Mesenchymal stem cell (in vitro differentiated cells and primary cell): ENCODE measurements at regions not wholly inside any gene's neighbourhood (a gene's known extent, or its start where the extent isn't known, plus 50 kb on each side); places are given as distances from the start of the nearest gene placed in this dataset.
"Not testable (repeated sequence)": the region's sequence is repeated elsewhere in the genome, so short reads cannot be mapped to it uniquely, and the experiment has no call there.

Experiments
- DNase-seq: peaks from one replicate; pipeline ENCODE4 v3.0.0-alpha.2; 2013
- H2AFZ ChIP-seq: one replicate; pipeline ENCODE4 v1.6.1; 2013; ENCODE audit warnings: low read depth, mild to moderate bottlenecking, control low read depth, inconsistent platforms, low read length, moderate library complexity
- H2AK5ac ChIP-seq: 2 replicates; pipeline ENCODE4 v1.6.1; 2013; ENCODE audit warnings: low read length, moderate library complexity, mild to moderate bottlenecking, inconsistent platforms; ENCODE audit not compliant: severe bottlenecking
- H2BK120ac ChIP-seq: one replicate; pipeline ENCODE4 v1.6.1; 2013; ENCODE audit warnings: low read depth, mild to moderate bottlenecking, inconsistent platforms, low read length, moderate library complexity
- H2BK12ac ChIP-seq, 2 experiments: one replicate each; pipeline ENCODE4 v1.6.1; 2013; ENCODE audit warnings: inconsistent platforms in 2 of 2, low read length in 2 of 2, mild to moderate bottlenecking in 2 of 2, moderate library complexity in 2 of 2, control low read depth in 1 of 2
- H2BK15ac ChIP-seq: one replicate; pipeline ENCODE4 v1.6.1; 2013; ENCODE audit warnings: mild to moderate bottlenecking, low read depth, inconsistent platforms; ENCODE audit not compliant: poor library complexity, severe bottlenecking
- H2BK5ac ChIP-seq: 2 replicates; pipeline ENCODE4 v1.6.1; 2013; ENCODE audit warnings: low read depth, mild to moderate bottlenecking, low read length, control low read depth, inconsistent platforms; ENCODE audit not compliant: poor library complexity, severe bottlenecking
- H3K14ac ChIP-seq, 2 experiments: one replicate each; pipeline ENCODE4 v1.6.1; 2013; ENCODE audit warnings: inconsistent platforms in 2 of 2, low read length in 2 of 2, control low read depth in 1 of 2, mild to moderate bottlenecking in 1 of 2, moderate library complexity in 1 of 2
- H3K18ac ChIP-seq, 2 experiments: one replicate each; pipeline ENCODE4 v1.6.1; 2013; ENCODE audit warnings: inconsistent platforms in 2 of 2, low read length in 2 of 2, control low read depth in 1 of 2, low read depth in 1 of 2, mild to moderate bottlenecking in 1 of 2
- H3K23ac ChIP-seq, 2 experiments: one replicate each; pipeline ENCODE4 v1.6.1; 2013; ENCODE audit warnings: inconsistent platforms in 2 of 2, low read length in 2 of 2, mild to moderate bottlenecking in 2 of 2, moderate library complexity in 2 of 2, control low read depth in 1 of 2
- H3K27ac ChIP-seq: 2 replicates; pipeline ENCODE4 v1.5.1; 2013; ENCODE audit warnings: mild to moderate bottlenecking, moderate library complexity, low read length, control low read depth, inconsistent platforms; ENCODE audit not compliant: poor library complexity, severe bottlenecking
- H3K27me3 ChIP-seq, 2 experiments: 2 replicates each; pipeline versions ENCODE4 v1.6.1 to v1.7.0; 2013; ENCODE audit warnings: low read length in 2 of 2, mild to moderate bottlenecking in 2 of 2, moderate library complexity in 2 of 2, control low read depth in 1 of 2, inconsistent platforms in 1 of 2; ENCODE audit not compliant: control insufficient read depth in 1 of 2, insufficient read depth in 1 of 2
- H3K36me3 ChIP-seq, 2 experiments: 2 replicates each; pipeline versions ENCODE4 v1.6.1 to v1.7.0; 2013; ENCODE audit warnings: low read length in 2 of 2, control low read depth in 1 of 2, inconsistent platforms in 1 of 2, low read depth in 1 of 2, mild to moderate bottlenecking in 1 of 2; ENCODE audit not compliant: insufficient read depth in 2 of 2, control insufficient read depth in 1 of 2
- H3K4ac ChIP-seq, 2 experiments: one replicate each; pipeline ENCODE4 v1.6.1; 2013; ENCODE audit warnings: inconsistent platforms in 2 of 2, low read length in 2 of 2, mild to moderate bottlenecking in 2 of 2, moderate library complexity in 2 of 2, control low read depth in 1 of 2, low read depth in 1 of 2
- H3K4me1 ChIP-seq: 2 replicates; pipeline ENCODE4 v1.6.1; 2013; ENCODE audit warnings: low read depth, low read length, control low read depth; ENCODE audit not compliant: control insufficient read depth, insufficient read depth
- H3K4me2 ChIP-seq: 2 replicates; pipeline ENCODE4 v1.6.1; 2013; ENCODE audit warnings: low read length, mild to moderate bottlenecking, inconsistent platforms; ENCODE audit not compliant: poor library complexity, severe bottlenecking
- H3K4me3 ChIP-seq, 2 experiments: 2 replicates each; pipeline versions ENCODE4 v1.5.1 to v1.7.0; 2013; ENCODE audit warnings: low read length in 2 of 2, mild to moderate bottlenecking in 2 of 2, control low read depth in 1 of 2, low read depth in 1 of 2; ENCODE audit not compliant: insufficient read depth in 1 of 2
- H3K79me1 ChIP-seq: replicated peaks from 2 replicates; pipeline ENCODE4 v1.6.1; 2013; ENCODE audit warnings: mild to moderate bottlenecking, control low read depth, low read length, inconsistent platforms; ENCODE audit not compliant: poor library complexity, severe bottlenecking
- H3K9ac ChIP-seq: 2 replicates; pipeline ENCODE4 v1.7.0; 2013; ENCODE audit warnings: mild to moderate bottlenecking, low read length, moderate library complexity
- H3K9me3 ChIP-seq: 2 replicates; pipeline ENCODE4 v1.7.0; 2013; ENCODE audit warnings: mild to moderate bottlenecking, low read length; ENCODE audit not compliant: control insufficient read depth
- H4K8ac ChIP-seq: one replicate; pipeline ENCODE4 v1.6.1; 2013; ENCODE audit warnings: inconsistent platforms, mild to moderate bottlenecking, low read length, moderate library complexity
- H4K91ac ChIP-seq: one replicate; pipeline ENCODE4 v1.6.1; 2013; ENCODE audit warnings: mild to moderate bottlenecking, low read length, inconsistent platforms
- WGBS: methylation state at CpG from one replicate; pipeline ENCODE4 v1.1.7; 2013; ENCODE audit warnings: mixed read lengths; 5-methylcytosine and 5-hydroxymethylcytosine counted together

- no peak overlapping the region for H3K4ac ChIP-seq
- no peak overlapping the region for H4K91ac ChIP-seq
- no peak overlapping the region for H3K4me2 ChIP-seq
- H4K8ac ChIP-seq: no peak overlapping the region
- no peak overlapping the region for H3K27ac ChIP-seq
- peak; percentile 36 for DNase-seq
- H3K4me3 ChIP-seq: no peak overlapping the region
- no peaks in the 10 kb centered on the region for H3K4me1 ChIP-seq
- no peak overlapping the region for H2BK12ac ChIP-seq
- no peaks in the 10 kb centered on the region for H3K36me3 ChIP-seq
- H3K18ac ChIP-seq: no peak overlapping the region
- H3K14ac ChIP-seq: no peak overlapping the region
- H2AFZ ChIP-seq: no peak overlapping the region
- no peaks in the 10 kb centered on the region for H3K9me3 ChIP-seq
- H2BK120ac ChIP-seq: no peak overlapping the region
- H2BK15ac ChIP-seq: no peak overlapping the region
- peaks cover 0 to 28% of the 10 kb centered on the region in 2 experiments for H3K27me3 ChIP-seq
- no peak overlapping the region for H3K23ac ChIP-seq
- no peak overlapping the region for H3K9ac ChIP-seq
- no peaks in the 10 kb centered on the region for H3K79me1 ChIP-seq
- H2AK5ac ChIP-seq: no peak overlapping the region
- H2BK5ac ChIP-seq: no peak overlapping the region
Observed at GRCh38 chr4:54999003-54999402, 126.4 kb downstream of the KDR start.

GRCh38 chr4:54993473-54994026 is 131.8 kb downstream of the KDR start:
- H3K9me3 ChIP-seq: peaks cover 18% of the 10 kb centered on the region
- H4K8ac ChIP-seq, H3K27ac ChIP-seq, H2AK5ac ChIP-seq, H3K4me3 ChIP-seq, H3K23ac ChIP-seq, H3K36me3 ChIP-seq, H3K4me2 ChIP-seq, H3K18ac ChIP-seq, H2BK5ac ChIP-seq, H2BK12ac ChIP-seq, H3K79me1 ChIP-seq, H3K4ac ChIP-seq, H3K27me3 ChIP-seq, H2BK15ac ChIP-seq, H2BK120ac ChIP-seq, H4K91ac ChIP-seq, H3K14ac ChIP-seq, H2AFZ ChIP-seq, H3K4me1 ChIP-seq, DNase-seq, H3K9ac ChIP-seq: not testable (repeated sequence)
- 91% methylated on average over 21 of the region's 28 CpGs for WGBS

- DNase-seq: peak; percentile 5
- H2BK15ac ChIP-seq: no peak overlapping the region
- H2BK5ac ChIP-seq: no peak overlapping the region
- H2AFZ ChIP-seq: no peak overlapping the region
- H3K27me3 ChIP-seq: peaks cover 0 to 9% of the 10 kb centered on the region in 2 experiments
- no peak overlapping the region for H3K18ac ChIP-seq
- H2BK120ac ChIP-seq: no peak overlapping the region
- no peak overlapping the region for H4K91ac ChIP-seq
- H3K4ac ChIP-seq: no peak overlapping the region
- H4K8ac ChIP-seq: no peak overlapping the region
- peaks cover 28% of the 10 kb centered on the region for H3K9me3 ChIP-seq
- no peaks in the 10 kb centered on the region for H3K79me1 ChIP-seq
- no peak overlapping the region for H3K4me2 ChIP-seq
- WGBS: no CpG with 5 or more reads among the region's 1 CpG
- H3K4me3 ChIP-seq: no peak overlapping the region
- H3K27ac ChIP-seq: no peak overlapping the region
- no peaks in the 10 kb centered on the region for H3K36me3 ChIP-seq
- no peak overlapping the region for H3K23ac ChIP-seq
- H3K14ac ChIP-seq: no peak overlapping the region
- no peak overlapping the region for H2BK12ac ChIP-seq
- H2AK5ac ChIP-seq: no peak overlapping the region
- no peak overlapping the region for H3K9ac ChIP-seq
- no peaks in the 10 kb centered on the region for H3K4me1 ChIP-seq
Observed at GRCh38 chr4:54992266-54992665, 133.1 kb downstream of the KDR start.

GRCh38 chr4:54988655-54989054 is 136.7 kb downstream of the KDR start:
- H2AFZ ChIP-seq: no peak overlapping the region
- no peak overlapping the region for H4K91ac ChIP-seq
- H3K4me1 ChIP-seq: no peaks in the 10 kb centered on the region
- no peak overlapping the region for H4K8ac ChIP-seq
- H3K27ac ChIP-seq: no peak overlapping the region
- H3K79me1 ChIP-seq: no peaks in the 10 kb centered on the region
- DNase-seq: no peak
- no peak overlapping the region for H3K23ac ChIP-seq
- H3K4me3 ChIP-seq: no peak overlapping the region
- H2BK5ac ChIP-seq: no peak overlapping the region
- no peak overlapping the region for H2BK120ac ChIP-seq
- no peak overlapping the region for H2AK5ac ChIP-seq
- no peaks in the 10 kb centered on the region for H3K27me3 ChIP-seq
- H3K9me3 ChIP-seq: peaks cover 38% of the 10 kb centered on the region
- H3K4ac ChIP-seq: no peak overlapping the region
- no peak overlapping the region for H3K18ac ChIP-seq
- H3K14ac ChIP-seq: no peak overlapping the region
- no peak overlapping the region for H2BK12ac ChIP-seq
- H3K9ac ChIP-seq: no peak overlapping the region
- no peaks in the 10 kb centered on the region for H3K36me3 ChIP-seq
- no peak overlapping the region for H3K4me2 ChIP-seq
- H2BK15ac ChIP-seq: no peak overlapping the region
